DMS153 (cell line): ENCODE measurements at regions not wholly inside any gene's neighbourhood (a gene's known extent, or its start where the extent isn't known, plus 50 kb on each side); places are given as distances from the start of the nearest gene placed in this dataset.

Experiments
- DNase-seq: peaks from one replicate; lab custom pipeline; 2025; lab: John Stamatoyannopoulos, UW

DNA sequence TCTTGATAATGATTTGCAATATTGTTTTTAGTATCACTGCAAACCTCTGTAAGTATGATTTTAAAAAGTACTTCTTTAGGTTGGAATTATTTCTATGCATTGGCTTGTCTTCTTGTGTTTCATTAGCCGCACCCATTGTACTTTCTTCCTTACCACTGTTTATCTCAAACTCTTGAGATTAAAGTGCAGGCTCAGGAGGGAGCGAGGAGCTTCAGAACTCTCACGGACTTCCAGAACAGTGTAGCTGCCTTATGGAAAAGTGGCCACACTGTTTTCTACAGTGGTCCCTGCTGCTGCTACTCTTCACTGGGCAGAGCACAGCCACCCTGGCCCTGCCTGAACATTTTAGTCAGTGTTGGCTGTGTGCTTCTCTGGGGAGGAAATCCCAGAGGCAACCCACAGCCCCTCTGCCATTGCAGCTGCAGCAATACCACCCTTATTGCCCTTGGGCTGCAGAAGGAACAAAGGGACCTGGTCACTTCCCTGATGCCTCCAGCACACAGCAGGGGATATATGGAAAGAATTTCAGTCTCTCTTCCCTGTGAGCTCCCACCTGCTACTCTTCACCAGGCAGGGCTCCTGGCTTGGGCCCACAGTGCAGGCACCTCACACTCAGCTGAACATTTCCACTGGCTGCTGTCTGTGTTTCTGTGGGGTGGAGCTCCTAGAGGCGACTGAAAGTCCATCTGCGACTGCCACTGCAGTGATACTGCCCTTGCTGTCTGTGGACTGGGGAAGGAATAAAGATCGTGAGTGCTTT, 91.7 kb upstream of the MAP3K4 start:
- DNase-seq, result no peak

DNA sequence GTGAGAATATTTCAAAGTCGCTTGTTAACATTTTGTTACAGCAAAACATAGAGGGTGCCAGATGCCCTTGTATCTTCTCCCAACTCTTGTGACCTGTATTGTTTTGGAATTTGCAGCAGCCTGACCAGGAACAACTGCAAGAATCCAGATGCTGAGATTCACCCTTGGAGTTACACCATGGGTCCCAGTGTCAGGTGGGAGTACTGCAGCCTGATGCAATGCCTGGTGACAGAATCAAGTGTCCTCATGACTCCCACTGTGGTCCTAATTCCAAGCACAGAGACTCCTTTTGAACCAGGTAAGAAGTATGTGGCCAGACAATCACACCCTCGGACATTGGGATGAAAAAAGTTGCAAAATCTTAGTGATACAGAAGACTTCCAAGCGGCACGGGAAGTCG, 79.6 kb upstream of the MAP3K4 start:
- no peak for DNase-seq

DNA sequence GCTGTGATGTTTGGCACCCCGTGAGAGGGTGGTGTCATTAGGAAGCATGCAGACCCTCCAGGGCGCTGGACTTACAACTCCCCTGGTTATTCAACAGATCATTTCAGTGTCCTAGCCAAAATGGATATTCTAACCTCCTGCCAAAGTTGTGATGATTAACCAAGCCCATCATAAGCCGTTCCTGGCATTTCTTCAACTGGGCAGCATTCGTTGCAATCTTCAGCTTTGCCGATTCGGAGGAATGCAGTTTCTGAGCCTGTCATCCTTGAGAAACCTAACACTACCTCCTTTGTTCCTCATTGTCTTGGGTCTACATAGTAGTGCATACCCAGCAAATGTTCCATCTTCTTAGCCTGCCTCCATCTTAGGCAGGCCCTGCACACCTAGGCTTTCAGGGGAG, 79.2 kb upstream of the MAP3K4 start:
- DNase-seq, result no peak

DNA sequence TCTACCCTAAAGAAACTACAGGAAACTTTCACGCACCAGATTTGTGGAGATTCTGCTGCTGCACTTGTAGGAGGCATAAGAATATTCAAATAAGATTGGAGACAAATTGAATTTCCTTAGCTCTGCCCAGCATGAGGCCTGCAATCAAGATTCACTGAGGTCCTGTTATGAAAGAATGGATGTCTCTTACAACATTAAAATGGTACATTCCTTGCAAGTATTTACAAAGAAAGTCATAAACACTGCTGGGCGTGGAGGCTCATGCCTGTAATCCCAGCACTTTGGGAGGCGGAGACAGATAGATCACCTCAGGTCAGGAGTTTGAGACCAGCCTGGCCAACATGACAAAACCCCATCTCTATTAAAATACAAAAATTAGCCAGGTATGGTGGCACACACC, 74.0 kb upstream of the MAP3K4 start:
- no peak for DNase-seq

DNA sequence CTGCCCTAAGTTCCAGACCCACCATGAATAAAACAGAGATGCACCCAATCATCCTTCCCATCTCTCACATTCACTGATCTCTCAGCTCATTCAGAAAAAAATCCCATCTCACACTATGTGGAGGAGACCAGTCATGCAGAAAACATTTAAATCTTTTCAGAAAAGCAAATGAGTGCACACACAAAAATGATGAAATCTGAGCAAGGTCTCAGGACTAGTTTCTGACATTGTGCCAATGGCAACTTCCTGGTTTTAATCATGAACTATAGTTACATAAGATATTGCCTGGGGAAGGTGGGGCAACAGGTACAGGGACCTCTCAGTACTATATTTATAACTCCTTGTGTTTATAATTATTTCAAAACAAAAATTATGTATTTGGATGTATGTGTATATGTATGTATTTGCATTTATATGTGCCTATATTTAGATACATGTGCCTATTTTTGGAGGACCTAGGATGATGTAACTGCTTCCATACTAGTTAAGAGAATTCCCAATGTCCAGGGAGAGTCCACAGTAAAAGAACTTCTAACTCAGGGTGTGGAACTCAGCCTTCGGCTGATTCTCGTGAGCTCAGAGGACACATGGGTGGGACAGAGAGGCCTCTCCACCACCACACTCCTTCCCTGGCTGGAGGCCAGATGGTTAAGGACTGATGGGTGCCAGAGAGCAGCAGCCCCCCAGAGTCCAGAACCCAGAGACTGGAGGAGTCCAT, 71.7 kb upstream of the MAP3K4 start:
- DNase-seq, result no peak

DNA sequence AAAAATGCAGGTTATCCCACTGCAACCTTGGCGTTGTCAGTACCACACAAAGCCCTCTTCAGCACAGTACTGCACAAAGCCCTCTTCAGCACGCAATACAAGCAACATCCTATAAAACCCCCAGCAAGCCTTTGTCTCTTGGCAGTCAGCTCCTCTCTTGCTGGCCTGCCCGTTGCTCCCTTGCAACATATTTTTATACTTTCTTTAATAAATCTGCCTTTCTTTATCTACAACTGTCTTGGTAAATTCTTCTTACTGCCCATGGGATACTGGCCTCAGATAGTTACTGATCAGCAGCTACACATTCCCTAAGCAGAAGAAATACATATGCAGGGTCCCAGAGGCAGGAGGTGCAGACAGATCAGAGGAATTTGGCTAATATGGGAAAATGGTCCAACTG, 70.5 kb upstream of the MAP3K4 start:
- DNase-seq, result no peak

DNA sequence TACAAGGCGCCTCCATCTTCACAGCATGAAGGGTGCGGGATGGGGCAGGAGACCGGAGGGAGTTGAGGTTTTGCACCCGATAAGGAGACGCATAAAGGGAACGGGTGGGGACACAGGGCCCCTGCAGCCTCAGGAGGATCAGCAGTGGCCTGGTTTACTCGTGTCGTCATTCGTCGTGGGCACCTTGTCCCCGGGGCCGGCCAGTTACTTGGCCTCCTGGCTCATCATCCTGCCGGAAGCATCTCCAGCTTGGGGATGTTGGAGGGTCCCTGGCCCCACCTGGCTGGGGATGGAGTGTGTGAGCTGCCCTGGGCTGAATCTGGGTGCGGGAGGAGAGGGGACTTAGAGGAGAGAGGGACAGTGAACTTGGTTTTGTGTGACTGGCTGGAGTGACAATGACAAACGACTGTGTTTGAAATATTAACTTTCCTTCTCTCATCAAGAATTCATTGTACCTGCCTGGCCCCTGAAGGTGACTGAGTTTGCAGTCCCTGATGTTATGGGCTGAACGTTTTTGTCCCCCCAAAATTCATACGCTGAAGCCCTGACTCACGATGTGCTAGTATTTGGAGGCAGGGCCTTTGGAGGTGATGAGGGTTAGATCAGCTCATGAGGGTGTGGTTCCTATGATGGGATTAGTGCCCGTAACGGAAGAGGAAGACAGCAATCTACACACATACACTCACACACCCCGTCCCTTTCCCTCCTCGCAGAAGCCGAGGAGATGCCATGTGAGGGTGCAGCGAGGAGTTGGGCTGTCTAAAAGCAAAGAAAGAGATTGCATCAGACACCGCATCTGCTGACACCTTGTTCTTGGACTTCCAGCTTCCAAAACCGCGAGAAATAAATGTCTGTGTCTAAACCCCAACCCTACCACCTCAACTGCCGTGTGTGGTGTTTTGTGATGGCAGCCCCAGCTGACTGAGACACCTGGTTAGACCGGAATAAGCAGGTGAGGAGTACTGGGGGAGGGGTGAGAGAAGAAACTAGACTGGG, 65.0 kb upstream of the MAP3K4 start:
- no peak for DNase-seq

DNA sequence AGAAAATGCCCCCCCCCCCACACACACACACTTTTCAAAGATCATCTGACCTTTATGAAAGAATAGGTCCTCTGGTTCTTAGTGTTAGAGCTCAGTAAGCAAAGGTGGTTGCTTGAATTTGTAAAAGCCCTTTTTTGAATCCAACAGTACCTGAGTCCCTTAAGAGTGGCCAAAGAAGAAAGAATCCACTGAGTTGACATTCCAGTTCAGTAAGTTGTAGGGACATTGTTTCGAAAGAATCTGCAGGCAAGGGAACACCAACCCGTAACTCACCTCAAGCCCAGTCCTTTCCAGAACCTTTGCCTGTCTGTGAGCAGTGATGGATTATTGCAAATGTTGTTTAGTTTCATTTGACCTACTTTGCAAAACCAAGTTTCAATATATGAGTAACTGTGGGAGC, 64.2 kb upstream of the MAP3K4 start:
- no peak for DNase-seq

DNA sequence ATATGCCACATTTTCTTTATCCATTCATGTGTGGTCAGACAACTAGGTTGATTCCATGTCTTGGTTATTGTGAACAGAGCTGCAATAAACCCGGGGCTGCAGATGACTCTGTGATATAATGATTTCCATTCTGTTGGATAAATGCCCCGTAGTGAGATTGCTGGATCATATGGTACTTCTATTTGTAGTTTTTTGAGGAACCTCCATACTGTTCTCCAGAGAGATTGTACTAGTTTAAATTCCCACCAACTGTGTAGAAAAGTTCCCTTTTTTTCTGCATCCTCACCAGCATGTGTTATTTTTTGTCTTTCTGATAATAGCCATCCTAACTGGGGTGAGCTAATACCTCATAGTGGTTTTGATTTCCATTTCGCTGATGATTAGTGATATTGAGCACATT, 62.2 kb upstream of the MAP3K4 start:
- DNase-seq, result no peak

DNA sequence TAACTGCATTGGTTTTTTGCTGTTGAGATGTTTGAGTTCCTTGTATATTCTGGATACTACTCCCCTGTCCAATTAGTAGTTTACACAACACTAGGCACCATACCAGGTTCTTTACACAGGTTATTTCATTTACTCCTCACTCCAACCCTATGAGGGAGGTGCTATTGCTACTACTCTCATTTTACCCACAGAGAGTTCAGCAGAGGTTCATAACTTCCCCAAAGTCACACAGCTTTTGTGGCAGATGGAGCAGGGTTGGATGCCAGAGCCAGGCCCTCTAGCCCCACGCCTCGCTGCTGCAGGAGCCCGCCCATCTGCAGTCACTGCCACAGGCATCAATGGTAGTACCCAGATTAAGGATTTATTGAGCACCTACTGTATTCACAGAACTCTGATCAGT, 61.7 kb upstream of the MAP3K4 start:
- no peak for DNase-seq

DNA sequence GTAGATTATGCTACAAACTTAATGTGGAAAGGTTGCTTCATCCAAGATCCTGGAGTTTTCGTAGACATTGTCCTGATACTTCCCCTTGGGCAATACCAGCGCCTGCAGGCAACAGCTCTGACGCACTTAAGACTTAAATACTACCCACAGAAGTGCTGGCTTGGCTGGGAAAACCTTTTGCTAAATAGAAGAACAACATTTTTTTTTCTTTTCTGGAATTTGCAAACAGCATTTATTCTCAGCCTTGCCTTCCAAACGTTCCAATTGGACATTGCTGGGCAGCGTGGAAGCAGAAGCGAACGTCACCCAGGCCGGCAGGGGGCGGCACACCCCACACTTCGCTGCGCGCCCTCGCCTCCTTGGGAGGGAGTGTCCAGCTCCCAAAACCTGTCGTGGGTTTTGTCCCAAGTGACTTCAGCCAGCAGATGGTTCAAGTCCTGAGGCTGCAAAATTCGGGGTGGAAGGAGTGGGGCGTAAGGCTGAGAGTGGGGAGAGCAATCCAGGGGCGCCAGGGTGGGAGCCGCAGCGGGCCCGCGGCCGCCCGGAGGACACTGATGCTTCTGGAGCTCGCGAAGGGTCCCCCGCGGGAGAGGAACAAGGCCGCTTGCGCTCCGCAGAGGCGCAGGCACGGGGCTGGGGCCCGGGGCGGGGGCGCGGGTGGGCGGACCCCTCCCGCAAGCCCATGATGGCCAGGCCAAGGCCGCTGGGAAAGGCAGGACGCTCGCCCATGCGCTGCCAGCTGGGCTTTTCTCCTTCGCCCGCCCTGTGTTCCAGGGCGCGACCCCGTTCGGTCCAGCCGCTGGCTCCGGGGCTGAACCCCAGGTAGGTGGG, 60.8 kb upstream of the MAP3K4 start:
- DNase-seq, result peak; percentile 8

DNA sequence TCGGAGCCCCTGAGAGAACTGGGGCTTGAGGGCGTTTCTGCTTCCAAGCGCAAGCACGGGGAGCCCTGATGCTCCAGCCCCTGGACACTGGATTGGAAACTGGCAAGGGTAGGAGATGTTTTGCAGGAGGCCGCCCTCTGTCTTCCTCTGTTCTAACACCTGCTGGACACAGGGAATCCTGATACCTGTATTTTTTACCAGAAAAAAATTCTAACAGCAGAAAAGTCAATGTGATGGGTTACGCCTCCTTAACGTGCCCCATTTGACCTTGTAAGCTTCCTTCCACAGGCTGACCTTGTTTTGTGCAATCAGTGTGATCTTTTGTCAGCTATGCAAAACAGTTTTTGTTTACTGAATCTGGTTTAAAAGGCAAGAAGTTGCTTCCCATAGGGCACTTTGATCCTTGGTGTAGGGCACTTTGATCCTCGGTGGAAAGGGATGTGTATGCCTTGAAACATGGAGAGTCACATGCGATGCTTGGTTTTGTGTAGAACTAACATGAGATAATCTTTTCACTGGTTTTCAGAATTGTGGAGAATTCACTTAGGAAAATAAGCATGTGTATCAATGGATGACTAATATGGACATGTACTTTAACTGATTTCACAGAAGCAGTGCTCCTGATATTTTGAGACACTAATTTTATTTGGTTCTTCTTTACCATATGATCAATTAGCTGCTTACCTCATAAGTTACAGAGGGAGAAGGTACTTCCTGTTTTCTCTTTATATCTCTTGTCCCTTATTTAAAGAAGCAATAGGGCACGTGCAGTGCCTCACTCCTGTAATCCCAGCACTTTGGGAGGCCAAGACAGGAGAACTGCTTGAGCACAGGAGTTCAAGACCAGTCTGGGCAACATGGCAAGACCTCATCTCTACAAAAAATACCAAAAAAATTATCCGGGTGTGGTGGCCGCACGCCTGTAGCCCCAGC, 59.9 kb upstream of the MAP3K4 start:
- DNase-seq, result no peak

DNA sequence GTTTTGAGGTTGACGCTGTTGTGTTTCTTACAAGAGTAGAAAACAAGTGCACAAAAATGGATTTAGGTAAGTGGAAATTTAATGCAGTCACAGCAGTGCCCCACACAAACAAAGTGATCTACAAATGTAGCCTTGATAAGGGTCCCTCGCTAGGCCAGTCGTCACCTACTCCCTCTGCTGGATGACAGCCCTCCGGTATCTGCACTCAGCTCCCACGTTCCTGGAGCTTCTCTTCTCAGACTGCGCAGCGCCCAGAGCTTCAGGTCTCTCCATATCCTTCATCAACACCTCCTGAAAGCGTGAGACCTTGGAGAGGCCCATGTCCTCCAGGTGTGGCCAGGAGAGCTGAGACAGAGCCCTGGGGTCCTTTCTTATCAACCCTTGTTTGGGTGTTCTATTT, 58.3 kb upstream of the MAP3K4 start:
- DNase-seq, result no peak

DNA sequence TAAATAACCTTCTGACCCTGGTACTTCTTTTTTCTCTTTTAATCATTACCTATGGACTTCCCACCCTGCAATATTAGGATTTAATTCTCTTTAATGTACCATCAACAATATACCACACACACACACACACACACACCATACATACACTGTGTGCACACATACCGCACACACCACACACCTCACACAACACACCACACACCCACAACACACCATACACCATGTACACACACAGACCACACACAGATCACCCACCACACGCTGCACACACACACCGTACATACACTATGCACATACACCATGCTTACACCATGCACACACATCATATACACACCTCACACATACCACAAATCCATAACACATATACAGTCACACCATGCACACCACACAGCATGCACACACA, 57.4 kb upstream of the MAP3K4 start:
- DNase-seq, result no peak

DNA sequence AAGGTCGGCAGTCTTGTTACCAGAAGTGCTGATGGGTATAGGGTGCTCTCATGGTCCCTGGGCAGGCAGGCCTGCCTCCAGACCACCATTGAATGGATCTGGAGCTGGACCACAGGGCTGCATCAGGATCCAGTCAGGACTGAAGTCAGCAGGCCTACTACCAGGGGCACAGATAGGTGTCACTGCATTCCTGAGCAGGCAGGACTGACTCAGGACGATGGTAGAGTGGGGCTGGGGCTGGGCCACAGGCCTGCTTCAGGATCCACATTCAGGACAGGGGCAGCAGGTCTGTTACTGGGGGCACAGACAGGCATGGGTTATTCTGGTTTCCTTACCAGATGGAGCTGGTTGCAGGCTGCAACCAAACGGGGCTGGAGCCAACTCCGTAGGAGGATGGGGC, 51.4 kb upstream of the MAP3K4 start:
- no peak for DNase-seq
